ENCODE measurements at regions not wholly inside any gene's neighbourhood (a gene's known extent, or its start where the extent isn't known, plus 50 kb on each side); places are given as distances from the start of the nearest gene placed in this dataset.

- Histone ChIP-seq H3K36me3 (ENCODE audit: control insufficient read depth, insufficient read depth, low read length) (no peaks in the 10 kb centered on the region), H3K27ac (ENCODE audit: low read depth, low read length, severe bottlenecking) (no peak overlapping the region), H3K4me3 (ENCODE audit: extremely low read depth, insufficient read depth, low read length, poor library complexity, severe bottlenecking) (no peak overlapping the region), H3K4me1 (ENCODE audit: control insufficient read depth, insufficient read depth, low read length, poor library complexity, severe bottlenecking) (no peaks in the 10 kb centered on the region), H3K9me3 (ENCODE audit: control insufficient read depth, low read length) (peaks cover 27% of the 10 kb centered on the region)
- no CpG with 5 or more reads among the region's 1 CpG for WGBS, 2 experiments (ENCODE audit: insufficient coverage in 2 of 2)
These were observed 1048.2 kb downstream of the SLC16A7 start for GRCh38 chr12:60644076-60644475.

DNA sequence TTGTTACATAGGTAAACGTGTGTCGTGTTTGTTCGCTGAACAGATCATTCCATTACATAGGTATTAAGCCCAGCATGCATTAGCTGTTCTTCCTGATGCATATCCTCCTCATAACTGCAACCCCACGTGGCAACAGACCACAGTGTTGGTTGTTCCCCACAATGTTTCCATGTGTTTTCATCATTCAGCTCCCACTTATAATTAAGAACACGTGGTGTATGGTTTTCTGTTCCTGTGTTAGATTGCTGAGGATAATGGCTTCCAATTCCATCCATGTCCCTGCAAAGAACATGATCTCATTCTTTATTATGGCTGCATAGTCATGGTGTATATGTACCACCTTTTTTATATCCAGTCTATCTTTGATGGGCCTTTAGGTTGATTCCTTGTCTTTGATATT is 1071.1 kb downstream of the SLC16A7 start:
- WGBS, 2 experiments (ENCODE audit: insufficient coverage in 2 of 2), result 80% methylated on average over 1 of the region's 5 CpGs; no CpG with 5 or more reads in 1 of the 2 experiments
- Histone ChIP-seq H3K9me3 (ENCODE audit: control insufficient read depth, low read length) (no peaks in the 10 kb centered on the region), H3K4me1 (ENCODE audit: control insufficient read depth, insufficient read depth, low read length, poor library complexity, severe bottlenecking) (no peaks in the 10 kb centered on the region), H3K4me3 (ENCODE audit: extremely low read depth, insufficient read depth, low read length, poor library complexity, severe bottlenecking) (no peak overlapping the region), H3K36me3 (ENCODE audit: control insufficient read depth, insufficient read depth, low read length) (no peaks in the 10 kb centered on the region), H3K27ac (ENCODE audit: low read depth, low read length, severe bottlenecking) (no peak overlapping the region)

- H3K4me3 ChIP-seq (ENCODE audit: extremely low read depth, insufficient read depth, low read length, poor library complexity, severe bottlenecking), result no peak overlapping the region
- H3K36me3 ChIP-seq (ENCODE audit: control insufficient read depth, insufficient read depth, low read length), result no peaks in the 10 kb centered on the region
- 70 to 80% methylated on average over 2 to 3 of the region's 3 CpGs for WGBS, 2 experiments (ENCODE audit: insufficient coverage in 2 of 2)
- H3K4me1 ChIP-seq (ENCODE audit: control insufficient read depth, insufficient read depth, low read length, poor library complexity, severe bottlenecking), result no peaks in the 10 kb centered on the region
- no peaks in the 10 kb centered on the region for H3K9me3 ChIP-seq (ENCODE audit: control insufficient read depth, low read length)
- no peak overlapping the region for H3K27ac ChIP-seq (ENCODE audit: low read depth, low read length, severe bottlenecking)
These were observed 1077.1 kb downstream of the SLC16A7 start for GRCh38 chr12:60672949-60673348.

DNA sequence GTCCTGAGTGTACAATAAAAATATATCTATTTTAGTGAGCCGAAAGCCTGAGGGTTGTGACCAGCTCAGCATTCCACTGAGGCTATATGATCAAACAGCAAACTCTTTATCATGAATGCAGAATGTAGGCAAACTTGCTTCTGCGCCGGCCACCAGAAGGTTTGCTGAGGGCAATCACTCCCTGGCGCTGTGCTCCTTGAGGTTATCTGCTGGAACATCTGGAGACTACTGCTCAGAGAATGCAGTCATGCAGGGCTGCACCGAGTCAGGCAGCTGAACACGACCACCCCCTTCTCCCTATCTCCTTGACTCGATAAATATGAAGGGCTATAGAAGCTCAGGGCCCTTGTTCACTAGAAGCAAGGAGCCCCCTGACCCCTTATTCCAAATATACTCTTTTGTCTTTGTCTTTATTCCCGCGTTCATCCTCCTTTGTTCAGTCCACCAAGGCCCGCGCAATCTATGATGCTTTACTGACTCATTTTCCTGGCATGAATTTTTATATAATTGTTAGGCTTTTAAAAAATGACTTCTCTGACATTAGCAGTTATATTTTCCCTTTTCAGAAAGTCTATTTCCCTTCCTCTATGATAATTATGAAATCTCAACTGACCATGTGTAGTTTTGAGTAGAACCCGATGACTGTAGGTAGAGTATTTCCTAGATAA is 1089.3 kb downstream of the SLC16A7 start:
- H3K4me1 ChIP-seq (ENCODE audit: control insufficient read depth, insufficient read depth, low read length, poor library complexity, severe bottlenecking), result no peaks in the 10 kb centered on the region
- H3K4me3 ChIP-seq (ENCODE audit: extremely low read depth, insufficient read depth, low read length, poor library complexity, severe bottlenecking), result no peak overlapping the region
- H3K36me3 ChIP-seq (ENCODE audit: control insufficient read depth, insufficient read depth, low read length), result no peaks in the 10 kb centered on the region
- peaks cover 14% of the 10 kb centered on the region for H3K9me3 ChIP-seq (ENCODE audit: control insufficient read depth, low read length)
- 68 to 72% methylated on average over 6 to 7 of the region's 12 CpGs for WGBS, 2 experiments (ENCODE audit: insufficient coverage in 2 of 2)
- no peak overlapping the region for H3K27ac ChIP-seq (ENCODE audit: low read depth, low read length, severe bottlenecking)

GRCh38 chr12:60689137-60689536 is 1093.3 kb downstream of the SLC16A7 start:
- Histone ChIP-seq H3K36me3 (ENCODE audit: control insufficient read depth, insufficient read depth, low read length) (no peaks in the 10 kb centered on the region), H3K4me1 (ENCODE audit: control insufficient read depth, insufficient read depth, low read length, poor library complexity, severe bottlenecking) (no peaks in the 10 kb centered on the region), H3K27ac (ENCODE audit: low read depth, low read length, severe bottlenecking) (no peak overlapping the region), H3K4me3 (ENCODE audit: extremely low read depth, insufficient read depth, low read length, poor library complexity, severe bottlenecking) (no peak overlapping the region), H3K9me3 (ENCODE audit: control insufficient read depth, low read length) (peaks cover 8% of the 10 kb centered on the region)

GRCh38 chr12:60693019-60693626 is 1097.3 kb downstream of the SLC16A7 start:
- Histone ChIP-seq H3K4me1 (ENCODE audit: control insufficient read depth, insufficient read depth, low read length, poor library complexity, severe bottlenecking) (no peaks in the 10 kb centered on the region), H3K4me3 (ENCODE audit: extremely low read depth, insufficient read depth, low read length, poor library complexity, severe bottlenecking) (no peak overlapping the region)
- WGBS, 2 experiments (ENCODE audit: insufficient coverage in 2 of 2), result 75% methylated on average over 1 of the region's 1 CpG; no CpG with 5 or more reads in 1 of the 2 experiments

DNA sequence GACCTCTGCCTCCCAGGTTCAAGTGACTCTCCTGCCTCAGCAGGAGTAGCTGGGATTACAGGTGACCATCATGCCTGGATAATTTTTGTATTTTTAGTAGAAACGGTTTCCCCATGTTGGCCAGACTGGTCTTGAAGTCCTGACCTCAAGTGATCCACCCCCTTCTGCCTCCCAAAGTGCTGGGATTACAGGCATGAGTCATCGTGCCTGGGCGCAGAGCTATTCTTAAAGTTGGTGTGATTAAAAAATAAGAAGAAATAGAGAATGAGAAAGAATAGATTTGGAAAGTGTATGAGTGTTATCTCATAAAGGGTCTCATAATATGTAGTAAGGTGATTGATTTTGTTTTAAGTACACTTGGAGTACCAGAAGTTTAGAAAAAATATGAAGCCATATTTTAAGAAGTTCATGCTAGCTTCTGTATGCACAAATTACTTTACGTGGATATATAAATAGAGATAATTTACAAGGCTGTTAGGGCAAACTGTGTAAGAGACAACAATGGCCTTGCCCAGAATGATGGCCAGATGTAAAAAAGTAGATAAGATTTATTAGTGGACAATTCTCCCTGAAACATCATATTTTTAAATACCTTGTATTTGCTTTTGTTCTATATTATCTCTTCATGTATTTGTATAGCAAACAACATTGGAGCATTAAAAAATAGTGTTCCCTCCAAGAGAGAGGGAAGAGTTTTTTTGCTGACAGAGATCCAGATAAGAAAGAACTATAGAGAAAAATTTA is 1108.5 kb downstream of the SLC16A7 start:
- Histone ChIP-seq H3K27ac (ENCODE audit: low read depth, low read length, severe bottlenecking) (no peak overlapping the region), H3K36me3 (ENCODE audit: control insufficient read depth, insufficient read depth, low read length) (no peaks in the 10 kb centered on the region), H3K9me3 (ENCODE audit: control insufficient read depth, low read length) (no peaks in the 10 kb centered on the region), H3K4me3 (ENCODE audit: extremely low read depth, insufficient read depth, low read length, poor library complexity, severe bottlenecking) (no peak overlapping the region), H3K4me1 (ENCODE audit: control insufficient read depth, insufficient read depth, low read length, poor library complexity, severe bottlenecking) (no peaks in the 10 kb centered on the region)
- 56 to 60% methylated on average over 3 of the region's 4 CpGs for WGBS, 2 experiments (ENCODE audit: insufficient coverage in 2 of 2)

More at GRCh38 chr12:60693019-60693626, 1097.3 kb downstream of the SLC16A7 start:
- H3K27ac ChIP-seq (ENCODE audit: low read depth, low read length, severe bottlenecking), result no peak overlapping the region
- H3K36me3 ChIP-seq (ENCODE audit: control insufficient read depth, insufficient read depth, low read length), result no peaks in the 10 kb centered on the region
- H3K9me3 ChIP-seq (ENCODE audit: control insufficient read depth, low read length), result peaks cover 4% of the 10 kb centered on the region

DNA sequence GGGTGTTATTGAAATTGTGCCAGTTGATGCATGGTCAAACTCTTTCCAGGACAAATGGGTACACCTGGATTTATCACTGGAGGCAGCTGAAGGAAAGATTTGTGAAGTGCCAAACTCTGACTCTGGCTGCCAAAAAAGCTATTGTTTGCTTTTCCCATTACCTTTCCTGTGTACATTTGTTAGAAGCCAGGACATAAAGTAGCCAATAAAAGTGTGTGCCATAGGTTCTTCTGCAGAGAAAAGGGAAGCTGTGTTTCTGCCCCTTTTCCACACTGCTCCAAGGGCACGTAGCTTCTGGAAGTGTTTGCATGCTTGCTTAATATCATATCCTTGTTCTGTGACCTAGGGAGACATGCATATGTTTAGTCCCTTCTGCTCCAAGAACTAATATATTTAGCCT is 1114.4 kb downstream of the SLC16A7 start:
- Histone ChIP-seq H3K4me3 (ENCODE audit: extremely low read depth, insufficient read depth, low read length, poor library complexity, severe bottlenecking) (no peak overlapping the region), H3K4me1 (ENCODE audit: control insufficient read depth, insufficient read depth, low read length, poor library complexity, severe bottlenecking) (no peaks in the 10 kb centered on the region), H3K9me3 (ENCODE audit: control insufficient read depth, low read length) (no peaks in the 10 kb centered on the region), H3K27ac (ENCODE audit: low read depth, low read length, severe bottlenecking) (no peak overlapping the region), H3K36me3 (ENCODE audit: control insufficient read depth, insufficient read depth, low read length) (no peaks in the 10 kb centered on the region)
- 40 to 80% methylated on average over 1 of the region's 1 CpG for WGBS, 2 experiments (ENCODE audit: insufficient coverage in 2 of 2)

GRCh38 chr12:60714141-60714900 is 1118.5 kb downstream of the SLC16A7 start:
- no peaks in the 10 kb centered on the region for H3K9me3 ChIP-seq (ENCODE audit: control insufficient read depth, low read length)
- H3K27ac ChIP-seq (ENCODE audit: low read depth, low read length, severe bottlenecking), result no peak overlapping the region
- H3K4me1 ChIP-seq (ENCODE audit: control insufficient read depth, insufficient read depth, low read length, poor library complexity, severe bottlenecking), result no peaks in the 10 kb centered on the region
- H3K4me3 ChIP-seq (ENCODE audit: extremely low read depth, insufficient read depth, low read length, poor library complexity, severe bottlenecking), result no peak overlapping the region
- WGBS, 2 experiments (ENCODE audit: insufficient coverage in 2 of 2), result no CpG with 5 or more reads among the region's 5 CpGs
- no peaks in the 10 kb centered on the region for H3K36me3 ChIP-seq (ENCODE audit: control insufficient read depth, insufficient read depth, low read length)

DNA sequence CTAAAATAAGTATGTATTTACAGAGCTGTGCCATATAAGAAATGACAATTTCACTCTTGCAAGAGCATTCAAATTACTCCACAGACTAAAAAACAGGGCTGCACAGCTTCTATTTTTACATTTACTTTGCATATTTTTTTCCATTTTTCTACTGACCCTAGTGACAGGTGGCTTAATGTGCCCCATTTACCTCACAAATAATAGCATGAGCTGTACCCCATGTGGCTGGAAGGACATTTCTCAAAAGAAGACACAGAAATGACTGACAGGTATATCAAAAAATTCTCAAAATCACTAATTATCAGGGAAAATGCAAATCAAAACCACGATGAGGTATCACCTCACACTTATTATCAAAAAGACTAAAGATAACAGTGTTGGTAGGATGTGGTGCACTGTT is 1128.6 kb downstream of the SLC16A7 start:
- Histone ChIP-seq H3K4me1 (ENCODE audit: control insufficient read depth, insufficient read depth, low read length, poor library complexity, severe bottlenecking) (no peaks in the 10 kb centered on the region), H3K9me3 (ENCODE audit: control insufficient read depth, low read length) (no peaks in the 10 kb centered on the region), H3K27ac (ENCODE audit: low read depth, low read length, severe bottlenecking) (no peak overlapping the region), H3K4me3 (ENCODE audit: extremely low read depth, insufficient read depth, low read length, poor library complexity, severe bottlenecking) (no peak overlapping the region), H3K36me3 (ENCODE audit: control insufficient read depth, insufficient read depth, low read length) (no peaks in the 10 kb centered on the region)
- WGBS, 2 experiments (ENCODE audit: insufficient coverage in 2 of 2), result no CpG with 5 or more reads among the region's 1 CpG
